GOT3 (cell line): ENCODE measurements at regions not wholly inside any gene's neighbourhood (a gene's known extent, or its start where the extent isn't known, plus 50 kb on each side); places are given as distances from the start of the nearest gene placed in this dataset.

Experiments used
- DNase-seq: peaks from one replicate; lab custom pipeline; 2025; ENCODE audit warnings: mixed read lengths; lab: John Stamatoyannopoulos, UW

DNA sequence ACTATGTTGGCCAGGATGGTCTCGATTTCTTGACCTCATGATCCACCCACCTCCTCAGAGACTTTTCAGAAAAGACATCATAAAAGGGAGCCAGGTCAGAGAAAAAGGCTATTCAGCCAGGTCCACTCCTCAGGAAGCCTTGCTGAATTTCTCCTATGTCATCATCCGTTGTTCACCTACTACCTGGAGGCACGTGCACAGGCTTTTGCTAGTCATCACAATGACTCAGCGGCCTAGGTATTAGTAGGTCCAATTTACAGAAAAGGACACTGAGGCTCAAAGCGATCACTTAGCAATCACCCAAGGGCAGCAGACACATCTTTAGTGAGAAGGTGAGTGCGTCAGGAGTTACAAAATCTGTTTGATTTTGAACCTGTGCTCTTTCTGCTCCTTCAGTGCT, 72.3 kb upstream of the RAD23B start:
- DNase-seq: no peak

DNA sequence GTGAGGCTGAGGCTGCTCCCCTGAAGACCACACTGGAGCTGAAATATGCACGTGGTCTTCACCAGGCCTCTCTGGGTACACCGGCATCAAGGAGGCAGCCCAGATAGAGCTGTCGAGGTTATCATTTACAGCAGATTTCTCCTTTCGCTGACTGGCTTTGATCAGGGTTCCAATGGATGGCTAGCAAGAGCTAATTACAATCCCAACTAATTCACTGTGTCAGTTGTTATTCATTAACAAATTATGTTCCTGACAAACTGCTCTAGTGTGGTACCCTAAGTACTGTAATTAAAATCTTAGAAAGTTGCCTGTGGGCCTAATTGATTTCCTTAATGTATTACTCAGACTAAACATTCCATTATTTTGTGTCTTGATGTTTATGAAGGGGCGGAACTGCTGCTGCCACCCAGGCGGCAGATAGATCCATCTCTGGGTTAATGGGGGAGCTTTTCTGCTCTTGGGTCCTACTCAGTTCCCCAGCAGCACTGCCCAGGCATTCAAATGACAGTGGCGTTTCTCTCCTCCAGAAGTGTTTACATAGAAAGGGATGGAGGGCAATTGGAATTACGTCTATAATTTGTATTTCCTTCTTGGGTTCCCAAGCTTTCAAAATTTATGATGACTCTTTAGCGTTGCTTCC, 71.7 kb upstream of the RAD23B start:
- DNase-seq: no peak

DNA sequence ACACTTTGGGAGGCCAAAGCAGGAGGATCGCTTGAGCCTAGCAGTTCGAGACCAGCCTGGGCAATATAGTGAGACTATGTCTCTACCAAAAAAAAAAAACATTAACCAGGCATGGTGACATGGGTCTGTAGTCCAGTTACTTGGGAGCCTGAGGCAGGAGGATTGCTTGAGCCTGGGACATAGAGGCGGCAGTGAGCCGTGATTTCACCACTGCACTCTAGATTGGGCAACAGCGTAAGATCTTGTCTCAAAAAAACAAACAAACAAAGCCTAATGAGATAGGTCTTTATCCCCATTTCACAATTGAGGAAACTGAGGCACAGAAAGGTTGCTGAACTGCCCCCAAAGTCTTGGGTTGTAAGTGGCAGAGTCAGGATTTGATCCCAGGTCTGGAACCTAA, 70.5 kb upstream of the RAD23B start:
- DNase-seq: no peak

DNA sequence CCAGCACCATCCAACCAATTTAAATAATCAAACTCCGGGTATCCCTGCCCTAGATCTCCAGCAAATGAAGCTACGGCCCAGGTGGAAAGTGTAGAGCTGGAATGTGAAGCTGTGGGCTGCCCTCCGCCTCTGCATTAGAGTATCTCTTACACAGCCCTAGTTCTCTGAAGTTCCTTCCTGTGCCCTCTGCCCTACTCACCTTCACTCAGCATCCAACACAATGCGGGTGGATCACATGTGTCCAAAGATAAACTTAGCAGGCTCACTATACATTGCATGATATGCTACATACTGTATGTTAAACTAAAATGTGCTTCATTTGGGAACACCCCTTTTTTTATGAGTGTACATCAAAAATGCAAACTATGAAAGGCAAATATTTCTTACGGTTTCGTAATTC, 70.0 kb upstream of the RAD23B start:
- no peak for DNase-seq

DNA sequence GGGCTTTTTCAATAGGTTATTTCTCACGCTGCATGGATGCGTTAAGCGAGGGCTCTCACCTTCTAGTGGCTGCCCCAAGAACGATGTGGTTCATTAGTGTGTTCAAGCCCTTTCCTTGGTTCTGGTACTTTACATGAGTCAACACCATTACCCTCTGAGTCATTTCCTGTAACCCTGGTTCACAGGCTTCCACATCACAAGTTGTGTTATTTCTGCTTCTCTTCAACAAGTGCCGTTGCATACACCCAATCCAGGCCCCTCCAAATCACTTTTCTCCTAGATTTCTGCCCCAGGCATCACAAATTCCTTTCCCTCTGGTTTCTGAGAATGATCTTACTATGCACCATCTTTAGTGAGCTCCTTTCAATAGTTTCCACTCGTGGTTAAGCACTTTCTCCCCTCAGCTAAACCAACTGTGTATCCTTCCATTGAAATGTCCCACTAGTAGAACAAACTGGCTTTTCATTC, 69.5 kb upstream of the RAD23B start:
- DNase-seq: no peak

DNA sequence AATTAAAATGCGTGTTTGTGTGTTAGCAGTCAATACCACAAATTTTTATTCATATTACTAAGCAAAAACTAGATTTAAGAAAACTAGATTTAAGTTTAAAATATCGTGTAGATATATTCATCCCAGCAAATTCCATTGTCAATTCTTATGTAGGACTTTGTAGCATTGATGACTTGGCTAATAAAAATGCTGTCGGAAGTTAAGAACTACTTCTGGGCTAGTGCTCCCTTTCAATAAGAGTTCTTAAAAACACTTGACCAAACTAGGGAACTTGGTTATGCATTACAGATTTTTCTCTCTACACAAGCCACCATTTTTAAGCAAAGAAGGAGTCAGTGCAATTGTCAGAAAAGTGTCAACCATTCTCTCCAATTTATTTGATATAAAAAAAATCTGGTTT, 68.7 kb upstream of the RAD23B start:
- no peak for DNase-seq

DNA sequence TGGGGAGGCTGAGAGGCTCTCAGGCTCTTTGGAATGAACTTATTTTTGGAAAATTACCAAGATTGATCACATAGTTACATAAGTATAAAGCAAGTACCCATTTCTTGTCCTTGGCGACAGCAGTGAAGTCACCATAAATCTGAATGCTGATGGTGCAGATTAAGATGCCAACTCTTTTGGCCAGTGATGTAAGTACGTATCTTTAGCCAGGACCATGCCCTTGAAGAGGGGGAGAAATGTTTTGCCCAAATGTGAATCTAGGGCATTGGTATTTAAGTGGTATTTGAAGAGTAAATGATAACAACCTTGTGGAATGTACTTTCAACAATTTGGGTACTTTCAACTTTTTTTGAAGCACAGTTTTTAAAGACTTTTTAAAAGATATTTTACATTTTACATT, 68.2 kb upstream of the RAD23B start:
- DNase-seq: no peak

DNA sequence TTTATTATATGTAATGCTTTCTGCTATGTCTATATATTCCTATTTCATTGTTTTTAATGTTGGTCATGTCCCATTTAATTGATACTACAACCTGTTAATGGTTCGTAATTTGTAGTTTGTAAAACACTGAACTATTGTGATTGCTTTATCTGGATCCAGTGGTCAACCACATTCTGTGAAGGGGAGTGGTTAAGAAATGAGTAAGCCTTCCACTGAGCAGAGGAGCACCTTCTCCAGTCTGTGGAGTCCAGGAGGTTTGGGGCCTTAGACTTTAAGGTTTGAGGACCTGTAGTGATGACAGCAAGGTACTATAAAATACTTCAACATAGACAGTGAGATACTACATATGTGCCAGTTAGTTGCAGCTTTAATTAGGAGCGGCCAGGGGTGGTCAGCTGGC, 67.7 kb upstream of the RAD23B start:
- DNase-seq: no peak

DNA sequence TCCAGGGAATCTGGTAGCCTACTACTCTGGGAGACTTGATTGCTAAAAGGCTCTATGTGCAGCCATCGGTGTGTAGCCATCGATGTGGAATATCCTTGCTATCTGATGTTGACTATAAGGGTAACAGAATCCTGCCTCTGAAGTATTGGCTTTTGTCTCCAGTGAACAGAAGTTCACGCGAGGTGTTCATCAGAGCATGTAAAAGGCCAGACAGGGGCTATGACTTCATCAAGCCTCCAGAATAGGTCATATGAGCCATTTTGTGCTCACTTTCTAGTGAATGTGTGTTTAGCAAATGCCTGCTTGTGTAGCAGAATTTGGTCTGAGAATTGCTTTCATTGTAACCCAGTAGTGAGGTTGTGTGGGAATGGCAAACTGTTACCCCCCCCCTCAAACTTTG, 66.8 kb upstream of the RAD23B start:
- no peak for DNase-seq

DNA sequence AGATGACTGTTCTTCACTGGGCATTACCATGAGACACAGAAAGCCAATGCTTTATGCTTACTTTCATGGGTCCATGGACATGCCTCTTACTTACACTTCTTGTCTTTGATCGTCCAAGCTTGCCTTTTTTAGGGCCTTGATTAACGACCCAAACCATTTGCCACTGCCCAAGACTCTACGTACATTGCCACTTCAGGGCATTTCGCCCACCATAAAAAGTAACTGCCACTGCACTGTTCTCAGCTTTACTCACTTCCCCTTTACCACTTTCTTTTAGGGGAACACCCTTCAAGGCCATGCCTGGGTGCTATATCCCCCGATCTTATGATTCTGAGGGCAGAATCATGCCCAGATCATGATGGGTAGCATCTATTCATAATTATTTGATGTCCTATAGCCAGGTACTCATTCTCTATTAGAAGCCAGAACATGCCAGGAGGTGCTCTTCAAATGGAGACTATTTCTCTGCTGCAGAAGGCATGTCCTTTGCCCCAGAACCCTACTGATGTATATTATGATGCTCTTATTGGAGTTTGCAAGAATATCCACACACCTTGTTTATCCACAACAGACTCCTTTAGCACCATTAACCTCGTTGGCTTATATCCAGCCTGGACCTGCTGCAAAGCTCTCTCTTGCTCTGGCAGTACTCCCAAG, 64.1 kb upstream of the RAD23B start:
- no peak for DNase-seq

DNA sequence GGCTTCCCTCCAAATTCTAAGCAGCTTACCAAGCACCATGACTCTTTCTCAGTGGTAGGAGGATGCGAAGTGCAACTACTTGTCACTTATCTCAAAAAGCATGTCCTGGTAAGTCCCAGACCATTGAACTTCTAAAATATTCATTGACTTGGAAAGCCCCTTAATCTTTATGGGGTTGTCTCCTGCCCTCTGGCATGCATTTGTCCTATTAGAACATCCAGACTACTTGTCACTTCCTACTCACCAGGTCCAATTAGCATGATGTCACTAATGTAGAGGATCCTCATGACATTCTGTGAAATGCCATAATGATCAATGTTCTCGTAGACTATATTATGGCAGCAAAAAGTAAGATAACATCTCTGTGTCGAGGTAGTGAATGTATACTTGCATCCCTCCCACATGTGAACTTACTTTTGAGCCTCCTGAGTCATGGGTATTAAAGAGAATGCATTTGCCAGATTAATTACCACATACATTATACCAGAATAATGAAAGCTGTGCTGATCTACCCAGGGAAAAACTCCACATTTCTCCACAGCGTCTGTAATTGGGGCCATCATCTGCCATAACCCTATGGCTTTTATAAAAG, 63.5 kb upstream of the RAD23B start:
- DNase-seq: no peak

DNA sequence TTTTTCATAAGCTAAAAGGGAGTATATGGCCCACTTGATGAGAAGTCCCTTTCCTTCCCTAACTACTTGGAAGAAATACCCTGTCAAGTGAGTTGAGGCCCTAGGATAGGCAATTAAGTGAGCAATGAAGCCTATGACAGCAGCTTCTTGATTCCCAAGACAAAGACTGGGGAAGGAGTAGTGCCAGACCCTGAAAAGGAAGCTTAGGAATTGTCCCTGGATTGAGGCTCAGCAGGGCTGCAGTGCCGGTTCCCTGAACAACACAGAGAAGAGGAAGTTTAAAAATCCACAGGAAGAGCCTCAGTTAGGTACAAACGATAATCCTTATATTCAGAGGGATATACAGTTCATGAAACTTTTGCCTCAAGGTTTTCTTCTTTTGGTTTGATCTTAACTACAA, 61.8 kb upstream of the RAD23B start:
- DNase-seq: no peak

DNA sequence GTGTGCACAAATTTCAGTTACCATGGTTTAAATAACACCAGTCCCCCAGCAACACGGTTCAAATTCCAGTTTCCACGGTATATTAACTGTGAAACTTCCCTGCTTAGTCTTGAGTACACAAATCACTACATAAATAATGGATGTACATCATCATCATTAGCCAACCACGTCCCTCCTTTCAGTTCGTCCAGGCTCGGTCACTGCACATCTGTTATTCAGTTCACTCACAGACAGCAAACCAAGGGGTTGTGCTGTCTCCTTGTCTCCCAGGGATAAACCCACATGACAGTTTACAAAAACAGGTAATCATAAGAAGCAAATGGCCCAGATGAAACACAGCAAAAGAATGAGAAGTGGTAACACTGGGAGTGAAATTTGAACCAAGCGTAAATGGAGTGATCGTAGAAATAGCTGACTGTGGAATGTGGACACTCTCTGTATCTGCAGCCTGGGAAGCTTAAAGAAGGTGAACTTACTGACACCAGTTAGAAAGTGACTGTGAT, 61.0 kb upstream of the RAD23B start:
- DNase-seq: no peak

DNA sequence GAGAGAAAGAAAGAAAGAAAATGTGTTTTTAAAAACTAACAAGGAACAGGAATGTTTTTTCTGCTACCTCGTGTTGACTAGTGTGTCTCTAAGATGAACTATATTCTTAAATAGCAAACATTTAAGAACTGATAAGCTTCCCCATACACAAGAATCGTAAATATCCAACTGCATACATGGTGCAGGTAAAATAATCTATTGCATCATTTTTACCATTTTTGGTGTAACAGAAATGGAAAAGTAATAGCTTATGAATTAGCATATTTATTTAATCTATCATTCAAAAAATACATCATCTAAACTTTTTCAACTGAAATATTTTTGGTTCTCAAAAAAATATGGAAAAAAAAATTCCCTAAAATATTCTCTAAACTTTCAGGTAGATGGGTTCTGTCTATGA, 59.7 kb upstream of the RAD23B start:
- no peak for DNase-seq

DNA sequence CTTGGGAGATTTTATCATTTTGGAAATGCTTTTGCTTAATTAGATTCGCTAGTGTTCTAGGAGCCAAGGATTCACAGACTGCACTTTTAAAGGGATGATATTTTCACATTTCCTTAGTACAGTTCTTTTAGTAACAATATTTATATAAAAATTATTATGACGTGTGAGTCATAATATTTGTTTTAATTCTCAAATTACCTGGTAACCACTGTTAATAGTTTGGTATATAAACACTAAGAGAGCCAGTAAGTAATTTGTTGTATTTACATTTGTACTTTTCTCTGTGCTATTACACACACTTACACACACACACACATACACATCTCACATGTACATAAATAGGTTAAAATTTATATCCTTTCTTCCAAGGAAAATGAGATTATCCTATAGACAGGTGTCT, 58.8 kb upstream of the RAD23B start:
- no peak for DNase-seq

DNA sequence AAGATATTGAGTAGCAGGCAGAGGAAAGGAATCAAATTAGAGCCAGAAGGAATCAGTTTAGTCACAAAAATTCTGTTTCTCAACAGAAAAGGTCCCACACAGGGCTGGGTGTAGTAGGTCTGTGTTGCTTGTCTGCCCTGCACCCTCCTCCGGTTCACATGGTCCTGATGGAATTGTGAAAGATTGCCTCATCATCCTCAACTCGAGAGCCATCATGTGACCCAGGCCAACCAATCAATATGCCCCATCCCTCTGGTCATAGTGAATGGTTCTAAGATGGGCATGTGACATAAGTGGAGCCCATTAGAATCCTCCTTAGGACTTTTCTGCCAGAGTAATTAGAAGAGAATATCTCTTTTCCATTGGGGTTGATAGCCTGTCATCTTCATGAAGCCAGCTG, 56.7 kb upstream of the RAD23B start:
- no peak for DNase-seq

DNA sequence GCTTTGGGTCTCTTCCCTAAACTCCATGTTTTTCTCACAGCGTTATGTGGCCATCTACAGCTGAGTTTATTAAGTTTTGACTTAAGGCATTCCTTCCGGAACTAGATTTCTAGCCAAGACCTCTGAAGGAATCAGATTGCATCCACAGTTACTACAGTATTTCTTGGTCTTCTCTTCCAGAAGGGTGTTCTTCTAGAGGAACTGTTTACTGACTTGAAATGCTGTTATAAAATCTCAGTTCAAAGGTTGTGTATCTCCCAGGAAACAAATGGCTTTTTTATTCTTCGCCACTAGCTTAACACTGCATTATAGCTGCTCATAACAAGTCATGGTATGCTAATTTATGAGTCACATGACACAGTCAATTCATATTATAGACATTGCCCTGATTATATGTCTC, 55.3 kb upstream of the RAD23B start:
- no peak for DNase-seq

DNA sequence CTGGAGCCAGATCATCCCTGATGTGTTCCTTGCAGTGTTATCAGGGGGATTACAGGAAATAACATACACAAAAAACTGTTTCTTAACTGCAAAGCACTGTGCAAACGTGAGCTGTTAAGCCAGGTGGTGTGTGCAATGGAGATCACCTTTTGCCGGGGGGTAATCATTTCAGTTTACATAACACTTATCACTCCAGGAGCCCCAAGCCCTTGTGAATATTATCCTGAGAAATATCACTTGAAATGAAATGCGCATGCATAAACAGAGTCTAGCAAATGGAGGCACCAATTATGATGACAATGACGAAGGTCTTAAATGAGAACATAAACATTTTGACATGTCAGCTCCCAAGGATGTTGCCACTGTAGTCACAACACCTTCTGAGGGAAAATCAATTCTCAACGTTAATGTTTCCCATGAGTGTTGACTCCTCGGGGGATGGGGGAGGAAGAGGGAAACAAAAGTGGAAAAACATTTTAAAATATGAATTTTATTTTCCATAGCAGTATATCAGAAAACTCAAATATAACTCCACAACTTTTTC, 54.5 kb upstream of the RAD23B start:
- no peak for DNase-seq

DNA sequence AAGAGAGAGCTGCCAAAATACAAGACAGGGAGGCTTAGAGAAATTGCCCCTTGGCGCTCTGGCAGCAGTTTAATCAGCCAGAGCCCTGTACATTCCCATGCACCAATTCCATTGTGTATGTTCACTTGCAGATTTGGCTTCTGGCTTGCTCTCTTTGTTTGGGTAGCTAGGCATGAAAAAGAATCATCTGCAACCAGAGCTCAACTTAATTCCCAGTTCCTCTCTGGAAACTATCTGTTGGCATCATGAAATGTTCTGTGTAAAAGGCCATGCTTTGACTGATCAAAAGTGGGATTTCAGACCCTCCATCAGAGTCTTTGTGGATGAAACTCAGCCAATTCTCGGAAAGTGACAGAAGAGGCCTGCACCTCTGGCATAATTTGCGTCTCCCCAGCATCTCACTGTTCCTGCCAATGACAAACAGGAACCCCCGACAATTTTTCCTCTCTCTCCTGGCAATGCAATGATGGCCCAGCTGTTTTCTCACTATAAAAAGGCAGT, 53.8 kb upstream of the RAD23B start:
- no peak for DNase-seq
